Lower leg skin (tissue), 4 donors: ENCODE measurements at regions not wholly inside any gene's neighbourhood (a gene's known extent, or its start where the extent isn't known, plus 50 kb on each side); places are given as distances from the start of the nearest gene placed in this dataset.

Experiments
- DNase-seq, 2 donors: peaks; one replicate each; pipeline ENCODE4 v3.0.0-alpha.2; 2019; ENCODE audit warnings: low spot score in 2 of 2
- H3K4me3 ChIP-seq: fragments of 200-600 bp; sonication (generic); 2 replicates; pipeline ENCODE4 v1.5.1; 2017; ENCODE audit warnings: mild to moderate bottlenecking, low read depth; ENCODE audit not compliant: poor library complexity, severe bottlenecking
- CTCF ChIP-seq, 3 donors: fragments of 450-650 bp; IDR thresholded peaks; one replicate each; pipeline ENCODE4 v1.5.1; 2016; ENCODE audit warnings: antibody characterized with exemption in 3 of 3, mild to moderate bottlenecking in 3 of 3, moderate library complexity in 2 of 3
- POLR2A ChIP-seq, 2 donors: fragments of 450-650 bp; IDR thresholded peaks; one replicate each; pipeline ENCODE4 v1.6.1; 2016 to 2017; ENCODE audit warnings: antibody characterized with exemption in 2 of 2, mild to moderate bottlenecking in 1 of 2, moderate library complexity in 1 of 2
- WGBS, 2 donors: methylation state at CpG; one replicate each; pipeline ENCODE4 v1.1.5; 2018; 5-methylcytosine and 5-hydroxymethylcytosine counted together
- intact Hi-C: fragments of 100-400 bp; cut with DNase I; formaldehyde crosslinking; loops from one replicate; pipeline ENCODE4 v1.15.0; 2023; ENCODE audit warnings: low total_unique reads

GRCh38 chr5:116944183-116944582 is 369.6 kb upstream of the SEMA6A start:
- peak in 1 of 2 donors; percentile 18 for DNase-seq
- no peak overlapping the region for H3K4me3 ChIP-seq
- intact Hi-C loops: no loop called here
- 36 to 56% methylated on average over 5 of the region's 5 CpGs for WGBS, 2 donors
- TF ChIP-seq CTCF (IDR thresholded peaks at IDR 0.05): no peak
- no peak for TF ChIP-seq POLR2A (IDR thresholded peaks at IDR 0.05)

GRCh38 chr5:116942622-116943021 is 368.0 kb upstream of the SEMA6A start:
- WGBS, 2 donors: 58 to 65% methylated on average over 6 of the region's 6 CpGs
- no peak for DNase-seq
- intact Hi-C loops: no loop called here
- TF ChIP-seq CTCF (IDR thresholded peaks at IDR 0.05): no peak
- no peak for TF ChIP-seq POLR2A (IDR thresholded peaks at IDR 0.05)
- H3K4me3 ChIP-seq: no peak overlapping the region

- TF ChIP-seq CTCF (IDR thresholded peaks at IDR 0.05) (no peak), POLR2A (IDR thresholded peaks at IDR 0.05) (no peak)
- 70 to 77% methylated on average over 7 of the region's 7 CpGs for WGBS, 2 donors
- no peak overlapping the region for H3K4me3 ChIP-seq
- intact Hi-C loops: no loop called here
- no peak for DNase-seq
Observed at GRCh38 chr5:116939641-116940040, 365.0 kb upstream of the SEMA6A start.

- no peak overlapping the region for H3K4me3 ChIP-seq
- DNase-seq: no peak
- 43 to 52% methylated on average over 1 of the region's 1 CpG for WGBS, 2 donors
- intact Hi-C loops: no loop called here
- TF ChIP-seq CTCF (IDR thresholded peaks at IDR 0.05): no peak
- no peak for TF ChIP-seq POLR2A (IDR thresholded peaks at IDR 0.05)
Observed at GRCh38 chr5:116938488-116938887, 363.9 kb upstream of the SEMA6A start.

GRCh38 chr5:116935561-116936162 is 361.0 kb upstream of the SEMA6A start:
- H3K4me3 ChIP-seq: no peak overlapping the region
- no peak for DNase-seq
- intact Hi-C loops: no loop called here
- TF ChIP-seq POLR2A (IDR thresholded peaks at IDR 0.05): no peak
- TF ChIP-seq CTCF (IDR thresholded peaks at IDR 0.05): no peak
- WGBS, 2 donors: 75 to 89% methylated on average over 2 of the region's 2 CpGs

- 77 to 80% methylated on average over 1 of the region's 1 CpG for WGBS, 2 donors
- intact Hi-C loops: no loop called here
- no peak overlapping the region for H3K4me3 ChIP-seq
- TF ChIP-seq CTCF (IDR thresholded peaks at IDR 0.05) (no peak), POLR2A (IDR thresholded peaks at IDR 0.05) (no peak)
- no peak for DNase-seq
Observed at GRCh38 chr5:116930616-116931015, 356.0 kb upstream of the SEMA6A start.
